Neural crest cell (in vitro differentiated cells): ENCODE measurements at regions not wholly inside any gene's neighbourhood (a gene's known extent, or its start where the extent isn't known, plus 50 kb on each side); places are given as distances from the start of the nearest gene placed in this dataset.

Experiments used
- DNase-seq: peaks from one replicate; pipeline ENCODE4 v3.0.0; 2021; ENCODE audit warnings: low read depth, mixed read lengths, low spot score
- H3K27ac Mint-ChIP-seq: one replicate; pipeline ENCODE4 v1.8.0; 2021; ENCODE audit warnings: mild to moderate bottlenecking, mixed read lengths; ENCODE audit not compliant: unreplicated experiment
- H3K27me3 Mint-ChIP-seq: 2 replicates; pipeline ENCODE4 v1.8.0; 2021; ENCODE audit warnings: low read depth, mild to moderate bottlenecking, mixed read lengths
- H3K36me3 Mint-ChIP-seq: 2 replicates; pipeline ENCODE4 v1.8.0; 2021; ENCODE audit warnings: low read depth, mild to moderate bottlenecking, mixed read lengths
- H3K4me1 Mint-ChIP-seq: 2 replicates; pipeline ENCODE4 v1.8.0; 2021; ENCODE audit warnings: mixed read lengths
- H3K4me3 Mint-ChIP-seq: one replicate; pipeline ENCODE4 v1.8.0; 2021; ENCODE audit warnings: mild to moderate bottlenecking, mixed read lengths
- H3K9me3 Mint-ChIP-seq: 2 replicates; pipeline ENCODE4 v1.8.0; 2021; ENCODE audit warnings: mixed read lengths
- CTCF ChIP-seq: fragments of 200-600 bp; sonication (generic); conservative IDR thresholded peaks from 2 replicates; pipeline ENCODE4 v1.5.0; 2021; ENCODE audit warnings: antibody characterized with exemption, mild to moderate bottlenecking

- H3K27ac Mint-ChIP-seq: no peak overlapping the region
- no peak for DNase-seq
- no peaks in the 10 kb centered on the region for H3K27me3 Mint-ChIP-seq
- no peak overlapping the region for H3K4me3 Mint-ChIP-seq
- H3K4me1 Mint-ChIP-seq: peaks cover 10% of the 10 kb centered on the region
- TF ChIP-seq CTCF: no peak
- no peaks in the 10 kb centered on the region for H3K9me3 Mint-ChIP-seq
- no peaks in the 10 kb centered on the region for H3K36me3 Mint-ChIP-seq
Observed at GRCh38 chr2:126832757-126833156, 65.9 kb upstream of the TEX51 start.

- H3K27ac Mint-ChIP-seq: no peak overlapping the region
- H3K27me3 Mint-ChIP-seq: no peaks in the 10 kb centered on the region
- TF ChIP-seq CTCF: no peak
- H3K36me3 Mint-ChIP-seq: no peaks in the 10 kb centered on the region
- H3K9me3 Mint-ChIP-seq: no peaks in the 10 kb centered on the region
- peaks cover 10% of the 10 kb centered on the region for H3K4me1 Mint-ChIP-seq
- H3K4me3 Mint-ChIP-seq: no peak overlapping the region
- DNase-seq: no peak
Observed at GRCh38 chr2:126834006-126834659, 64.6 kb upstream of the TEX51 start.

DNA sequence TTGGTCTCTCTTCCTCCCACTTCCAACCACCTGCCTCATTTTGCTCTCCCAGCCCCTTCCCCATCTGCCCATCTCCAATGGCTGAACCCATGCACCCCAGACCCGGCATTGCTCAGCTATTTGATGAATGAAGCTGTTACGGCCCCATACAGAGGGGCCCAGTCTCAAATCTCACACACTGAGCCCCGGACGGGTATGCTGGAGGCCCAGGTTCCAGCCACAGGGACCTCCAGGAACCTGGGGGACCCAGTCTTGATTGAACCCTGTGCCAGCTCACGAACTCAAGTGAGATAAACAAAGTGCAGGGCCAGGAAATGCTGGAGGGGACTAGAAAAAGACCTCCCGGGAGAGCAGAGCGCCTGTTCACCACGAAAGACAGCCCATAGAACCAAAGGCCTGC, 63.4 kb upstream of the TEX51 start:
- no peaks in the 10 kb centered on the region for H3K9me3 Mint-ChIP-seq
- TF ChIP-seq CTCF: no peak
- H3K4me3 Mint-ChIP-seq: no peak overlapping the region

DNA sequence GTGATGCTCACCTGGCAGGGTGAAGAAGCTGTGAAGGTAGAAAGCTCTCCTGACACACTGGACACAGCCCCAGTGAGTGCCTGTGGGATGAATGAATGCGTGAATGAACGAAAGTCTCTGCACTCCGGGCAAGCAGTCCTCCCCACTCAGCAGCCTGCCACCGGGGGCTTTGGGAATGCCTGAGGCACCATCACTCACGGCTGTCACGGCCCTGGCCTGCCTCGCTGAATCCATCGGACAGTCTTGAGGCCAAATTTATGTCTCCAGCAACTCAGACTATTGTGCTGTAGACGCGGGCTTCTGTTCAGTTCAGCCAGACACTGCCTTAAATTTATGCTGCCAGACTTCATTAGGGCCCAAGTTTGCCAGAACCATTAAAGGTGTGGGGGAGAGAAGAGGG, 62.9 kb upstream of the TEX51 start:
- H3K4me3 Mint-ChIP-seq: no peak overlapping the region
- DNase-seq: no peak
- no peaks in the 10 kb centered on the region for H3K27me3 Mint-ChIP-seq
- H3K9me3 Mint-ChIP-seq: no peaks in the 10 kb centered on the region
- no peak for TF ChIP-seq CTCF
- peaks cover 10% of the 10 kb centered on the region for H3K4me1 Mint-ChIP-seq
- H3K36me3 Mint-ChIP-seq: no peaks in the 10 kb centered on the region
- no peak overlapping the region for H3K27ac Mint-ChIP-seq

More for the DNA sequence above, 63.4 kb upstream of the TEX51 start:
- Mint-ChIP-seq H3K4me1 (peaks cover 10% of the 10 kb centered on the region), H3K36me3 (no peaks in the 10 kb centered on the region), H3K27me3 (no peaks in the 10 kb centered on the region), H3K27ac (no peak overlapping the region)
- no peak for DNase-seq

DNA sequence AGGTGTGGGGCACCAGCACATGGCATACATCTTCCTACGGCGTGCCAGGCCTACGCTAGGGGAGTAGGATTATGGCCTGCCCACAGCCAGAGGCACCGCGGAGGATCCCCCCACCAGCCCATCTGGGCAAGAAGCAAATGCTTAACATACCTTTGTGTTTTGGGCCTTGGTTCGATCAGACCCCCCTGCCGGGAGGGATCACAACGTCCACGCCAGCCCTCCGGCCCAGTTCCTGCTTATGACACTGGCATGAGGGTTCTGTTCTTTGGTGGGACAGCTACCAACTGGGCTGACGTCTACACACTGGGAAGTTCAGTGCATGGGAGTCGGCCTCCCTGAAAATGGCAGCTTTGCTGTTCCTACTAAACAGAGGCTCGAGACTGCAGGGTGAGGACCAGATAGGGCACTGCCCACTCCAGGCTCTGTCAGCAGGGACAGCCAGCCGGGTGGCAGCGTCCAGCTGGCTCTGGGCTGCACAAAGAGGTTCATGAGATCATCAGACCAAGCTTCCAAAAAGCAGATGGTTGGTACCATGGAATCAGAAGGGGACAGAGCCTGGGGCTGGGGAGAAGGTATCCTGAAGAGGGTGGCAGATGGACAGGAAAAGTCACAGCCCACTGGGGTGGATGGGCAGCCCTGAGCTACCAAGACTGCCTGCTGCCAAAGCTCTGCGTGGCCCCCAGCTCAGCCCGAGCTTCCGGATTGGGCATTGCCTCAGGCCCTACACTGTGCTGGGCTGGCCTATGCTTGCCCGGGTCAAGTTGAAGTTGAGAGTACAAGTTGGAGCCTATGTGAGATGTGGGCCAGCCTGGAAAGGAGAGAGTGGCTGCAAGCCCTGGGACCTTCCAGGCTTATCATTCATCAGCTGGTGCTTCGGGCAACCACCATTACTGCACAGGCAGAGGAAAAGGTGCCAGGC, 61.7 kb upstream of the TEX51 start:
- TF ChIP-seq CTCF: no peak
- Mint-ChIP-seq H3K4me3 (no peak overlapping the region), H3K9me3 (no peaks in the 10 kb centered on the region), H3K36me3 (no peaks in the 10 kb centered on the region), H3K27ac (no peak overlapping the region), H3K4me1 (peaks cover under 1% of the 10 kb centered on the region), H3K27me3 (no peaks in the 10 kb centered on the region)
- no peak for DNase-seq
